Activated B cell treated with CpG ODN at 0.5 μM for 24 hours (primary cell): ENCODE measurements at regions not wholly inside any gene's neighbourhood (a gene's known extent, or its start where the extent isn't known, plus 50 kb on each side); places are given as distances from the start of the nearest gene placed in this dataset.

Experiments
- ATAC-seq: fragments of 200-7000 bp; cut with Tn5 transposase; one replicate; pipeline ENCODE4 v1.10.0; 2021; ENCODE audit warnings: low read depth, mild to moderate bottlenecking, moderate library complexity
- CTCF ChIA-PET: fragments of 350-600 bp; sonication (Branson Sonifier 250); formaldehyde crosslinking; loops from one replicate; lab custom pipeline; 2021; ENCODE audit warnings: antibody characterized with exemption; lab: Charles Lee
- POLR2A ChIA-PET: fragments of 350-600 bp; sonication (Branson Sonifier 250); formaldehyde crosslinking; loops from one replicate; lab custom pipeline; 2021; ENCODE audit warnings: antibody characterized with exemption; lab: Charles Lee
- DNase-seq: peaks from one replicate; pipeline ENCODE4 v3.0.0; 2022
- H3K27ac Mint-ChIP-seq: one replicate; pipeline ENCODE4 v1.8.0; 2020; ENCODE audit warnings: mixed read lengths
- H3K27me3 Mint-ChIP-seq: one replicate; pipeline ENCODE4 v1.8.0; 2021; ENCODE audit warnings: mixed read lengths
- H3K36me3 Mint-ChIP-seq: one replicate; pipeline ENCODE4 v1.8.0; 2021; ENCODE audit warnings: low read depth, mixed read lengths
- H3K4me1 Mint-ChIP-seq: one replicate; pipeline ENCODE4 v1.8.0; 2021; ENCODE audit warnings: mixed read lengths
- H3K4me3 Mint-ChIP-seq: one replicate; pipeline ENCODE4 v1.8.0; 2020; ENCODE audit warnings: mild to moderate bottlenecking, mixed read lengths
- H3K9me3 Mint-ChIP-seq: one replicate; pipeline ENCODE4 v1.8.0; 2020; ENCODE audit warnings: mixed read lengths
- intact Hi-C: fragments of 100-400 bp; cut with micrococcal nuclease; formaldehyde crosslinking; loops from one replicate; pipeline ENCODE4 v1.15.1; 2024
- TF ChIP-seq, protein P1 (sequence below): fragments of 200-600 bp; IDR thresholded peaks from one replicate; pipeline ENCODE4 v1.8.0; 2022; ENCODE audit warnings: antibody characterized with exemption, mild to moderate bottlenecking

DNA sequence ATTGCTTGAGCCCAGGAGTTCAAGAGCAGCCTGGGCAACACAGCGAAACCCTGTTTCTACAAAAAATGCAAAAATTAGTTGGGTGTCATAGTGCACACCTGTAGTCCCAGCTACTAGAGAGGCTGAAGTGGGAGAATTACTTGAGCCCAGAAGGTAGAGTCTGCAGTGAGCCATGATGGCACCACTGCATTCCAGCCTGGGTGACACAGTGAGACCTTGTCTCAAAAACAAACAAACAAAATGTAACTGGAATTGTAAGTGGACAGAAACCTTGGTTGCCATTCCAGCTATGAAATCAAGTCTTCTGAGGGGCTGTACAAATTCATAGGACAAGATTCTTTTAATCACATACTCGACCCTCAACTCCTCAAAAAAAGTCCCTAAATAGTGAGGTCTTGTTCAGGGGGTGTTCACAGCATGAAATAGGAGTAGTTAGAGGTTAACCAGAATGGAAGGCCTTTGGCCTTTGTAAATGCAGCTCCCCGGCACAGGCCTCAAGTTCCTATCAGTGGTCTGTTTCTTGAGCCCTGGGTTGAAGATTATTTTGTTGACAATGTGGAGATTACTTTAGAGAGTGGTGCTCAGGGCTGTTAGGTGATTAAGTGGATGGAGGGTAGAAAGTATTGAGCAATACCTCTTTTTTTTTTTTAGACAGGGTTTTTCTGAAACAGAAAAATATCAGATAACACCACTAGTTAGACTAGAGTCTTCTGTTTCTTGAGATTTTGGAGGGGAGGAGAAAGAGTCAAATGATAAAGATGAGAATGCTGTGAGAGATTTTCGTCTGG lies 138.7 kb upstream of the ZNF648 start:
- ChIA-PET CTCF (no interaction called here), POLR2A (no interaction called here)
- no peak for DNase-seq
- Mint-ChIP-seq H3K9me3 (no peaks in the 10 kb centered on the region), H3K27ac (no peak overlapping the region), H3K36me3 (no peaks in the 10 kb centered on the region), H3K4me1 (no peaks in the 10 kb centered on the region), H3K4me3 (no peak overlapping the region), H3K27me3 (peaks cover 5% of the 10 kb centered on the region)
- intact Hi-C loops, result no loop called here
- TF ChIP-seq, protein P1, sequence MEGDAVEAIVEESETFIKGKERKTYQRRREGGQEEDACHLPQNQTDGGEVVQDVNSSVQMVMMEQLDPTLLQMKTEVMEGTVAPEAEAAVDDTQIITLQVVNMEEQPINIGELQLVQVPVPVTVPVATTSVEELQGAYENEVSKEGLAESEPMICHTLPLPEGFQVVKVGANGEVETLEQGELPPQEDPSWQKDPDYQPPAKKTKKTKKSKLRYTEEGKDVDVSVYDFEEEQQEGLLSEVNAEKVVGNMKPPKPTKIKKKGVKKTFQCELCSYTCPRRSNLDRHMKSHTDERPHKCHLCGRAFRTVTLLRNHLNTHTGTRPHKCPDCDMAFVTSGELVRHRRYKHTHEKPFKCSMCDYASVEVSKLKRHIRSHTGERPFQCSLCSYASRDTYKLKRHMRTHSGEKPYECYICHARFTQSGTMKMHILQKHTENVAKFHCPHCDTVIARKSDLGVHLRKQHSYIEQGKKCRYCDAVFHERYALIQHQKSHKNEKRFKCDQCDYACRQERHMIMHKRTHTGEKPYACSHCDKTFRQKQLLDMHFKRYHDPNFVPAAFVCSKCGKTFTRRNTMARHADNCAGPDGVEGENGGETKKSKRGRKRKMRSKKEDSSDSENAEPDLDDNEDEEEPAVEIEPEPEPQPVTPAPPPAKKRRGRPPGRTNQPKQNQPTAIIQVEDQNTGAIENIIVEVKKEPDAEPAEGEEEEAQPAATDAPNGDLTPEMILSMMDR, result no peak
- no peak for ATAC-seq

DNA sequence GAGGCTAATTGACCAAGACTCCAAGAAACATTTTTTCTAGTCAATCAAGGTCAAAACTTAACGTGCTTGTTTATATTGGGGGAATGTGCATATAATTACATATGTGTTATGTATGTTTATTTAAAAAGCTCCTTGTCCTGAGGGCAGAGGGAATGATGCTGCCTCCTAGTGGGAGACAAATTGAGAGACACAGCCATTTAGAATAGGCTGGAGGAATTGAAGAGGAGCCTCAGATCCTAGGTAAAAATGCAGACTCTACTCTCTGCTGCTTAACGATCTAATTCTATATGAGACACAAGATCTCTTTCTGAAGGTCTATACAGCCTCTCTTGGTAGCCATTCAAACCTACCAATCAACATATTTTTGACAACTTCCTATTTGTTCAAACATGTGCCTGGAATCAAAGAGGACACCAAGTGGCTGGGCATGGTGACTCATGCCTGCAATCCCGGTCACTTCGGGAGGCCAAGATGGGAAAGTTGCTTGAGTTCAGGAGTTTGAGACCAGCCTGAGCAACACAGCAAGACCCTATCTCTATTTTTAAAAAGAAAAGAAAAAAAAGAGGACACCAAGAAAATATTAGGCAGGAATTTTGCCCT lies 136.6 kb upstream of the ZNF648 start:
- ChIA-PET CTCF (interaction anchor here (0.9 kb wide), 1 partner anchor 15 kb away, joined by 3 read pairs; no protein-coding TSS in a partner anchor), POLR2A (no interaction called here)
- Mint-ChIP-seq H3K36me3 (no peaks in the 10 kb centered on the region), H3K4me3 (no peak overlapping the region), H3K27ac (no peak overlapping the region), H3K9me3 (no peaks in the 10 kb centered on the region), H3K4me1 (no peaks in the 10 kb centered on the region), H3K27me3 (peaks cover 5% of the 10 kb centered on the region)
- TF ChIP-seq, protein P1, result no peak
- intact Hi-C loops, result loop anchor here (1.0 kb wide), 1 partner anchor 198 kb away; no protein-coding TSS in a partner anchor
- no peak for DNase-seq
- ATAC-seq, result no peak

DNA sequence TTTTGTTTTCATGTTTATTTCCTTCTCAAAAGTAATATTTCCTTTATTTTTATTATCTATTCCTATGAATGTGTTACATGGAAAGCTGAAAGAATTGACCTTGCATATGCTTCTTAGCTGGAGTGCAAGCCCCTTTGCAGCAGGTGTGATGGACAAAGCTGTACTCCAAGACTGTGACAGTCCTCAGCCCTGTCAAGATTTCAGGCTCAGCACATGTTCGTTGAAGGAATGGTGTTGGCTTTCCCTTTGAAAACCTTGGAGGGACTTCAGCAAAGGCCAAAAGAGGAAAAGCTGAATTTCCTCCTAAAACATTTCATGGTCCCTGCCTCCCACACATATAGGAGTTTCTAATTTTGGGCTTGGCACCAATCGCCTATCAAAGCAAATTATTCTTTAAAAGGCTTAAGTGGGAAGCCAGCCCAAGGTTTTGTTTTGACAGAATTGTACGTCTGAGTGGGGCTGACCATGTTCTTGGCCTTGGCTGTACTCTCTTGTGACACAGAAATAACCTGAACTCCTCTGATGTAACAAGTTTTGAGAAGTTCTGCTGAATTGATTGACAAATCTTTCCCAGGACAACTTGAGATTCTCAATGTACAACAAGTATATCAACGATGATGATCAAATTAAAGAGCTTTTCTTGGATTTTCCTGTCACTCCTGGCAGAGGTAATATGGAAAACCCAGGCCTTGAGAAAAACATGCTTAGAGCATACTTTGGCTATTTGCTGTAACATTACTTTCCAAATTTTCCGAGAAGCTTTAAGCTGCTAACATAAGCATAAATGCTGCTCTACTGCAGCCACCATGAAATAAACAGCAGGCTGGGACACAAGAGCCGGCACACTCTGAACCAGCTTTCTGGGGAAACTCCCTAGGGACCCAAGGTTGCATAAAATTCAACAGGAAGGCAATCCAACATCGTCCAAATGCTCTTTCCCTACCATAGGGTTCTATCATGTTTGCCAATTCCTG lies 135.7 kb upstream of the ZNF648 start:
- TF ChIP-seq, protein P1, result no peak
- H3K27ac Mint-ChIP-seq, result no peak overlapping the region
- H3K36me3 Mint-ChIP-seq, result no peaks in the 10 kb centered on the region

DNA sequence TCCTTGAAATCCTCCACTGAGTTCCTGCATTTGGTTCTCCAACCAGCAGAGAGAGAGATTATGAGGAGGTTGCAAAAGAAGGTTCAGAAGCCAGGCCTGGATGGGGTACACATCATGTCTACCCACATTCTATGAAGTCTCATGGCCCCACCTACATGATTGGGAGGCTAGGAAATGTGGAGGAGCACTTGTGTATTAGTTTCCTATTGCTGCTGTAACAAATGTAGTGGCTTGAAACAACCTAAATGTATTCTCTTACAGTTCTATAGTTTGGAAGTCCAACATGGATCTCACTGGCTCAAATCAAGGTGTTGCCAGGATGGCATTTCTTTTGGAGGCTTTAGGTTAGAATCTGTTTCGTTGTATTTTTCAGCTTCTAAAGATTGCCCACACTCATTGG lies 134.2 kb upstream of the ZNF648 start:
- ChIA-PET POLR2A (no interaction called here), CTCF (no interaction called here)
- no peaks in the 10 kb centered on the region for H3K36me3 Mint-ChIP-seq
- no peaks in the 10 kb centered on the region for H3K9me3 Mint-ChIP-seq
- peaks cover 10% of the 10 kb centered on the region for H3K27me3 Mint-ChIP-seq
- TF ChIP-seq, protein P1, result no peak
- H3K4me1 Mint-ChIP-seq, result no peaks in the 10 kb centered on the region
- H3K27ac Mint-ChIP-seq, result no peak overlapping the region
- no peak overlapping the region for H3K4me3 Mint-ChIP-seq
- ATAC-seq, result no peak
- no peak for DNase-seq
- intact Hi-C loops, result no loop called here

More for the DNA sequence above, 135.7 kb upstream of the ZNF648 start:
- ATAC-seq (no peak), DNase-seq (no peak)
- peaks cover 7% of the 10 kb centered on the region for H3K27me3 Mint-ChIP-seq
- intact Hi-C loops, result no loop called here
- ChIA-PET CTCF (interaction anchor here (0.9 kb wide), 1 partner anchor 14 kb away, joined by 3 read pairs; no protein-coding TSS in a partner anchor), POLR2A (no interaction called here)
- no peaks in the 10 kb centered on the region for H3K4me1 Mint-ChIP-seq
- H3K9me3 Mint-ChIP-seq, result no peaks in the 10 kb centered on the region
- H3K4me3 Mint-ChIP-seq, result no peak overlapping the region
